ENCODE measurements at regions not wholly inside any gene's neighbourhood (a gene's known extent, or its start where the extent isn't known, plus 50 kb on each side); places are given as distances from the start of the nearest gene placed in this dataset.

GRCh38 chr4:110877778-110878370 is 255.0 kb upstream of the PITX2 start:
- no peak overlapping the region for H3K27ac ChIP-seq (ENCODE audit: low read length)
- DNase-seq, result no peak
- no peaks in the 10 kb centered on the region for H3K79me2 ChIP-seq (ENCODE audit: insufficient read depth, low read length)
- no peaks in the 10 kb centered on the region for H3K27me3 ChIP-seq (ENCODE audit: insufficient read depth, low read length, poor library complexity)
- H3K36me3 ChIP-seq (ENCODE audit: insufficient read depth, low read length), result no peaks in the 10 kb centered on the region
- no peaks in the 10 kb centered on the region for H4K20me1 ChIP-seq (ENCODE audit: insufficient read depth, low read length)
- TF ChIP-seq EZH2 (IDR thresholded peaks at IDR 0.05; ENCODE audit: borderline replicate concordance, low read depth, low read length, severe bottlenecking), result no peak
- TF ChIP-seq CTCF (IDR thresholded peaks at IDR 0.05; ENCODE audit: borderline replicate concordance, extremely low read depth, low read length, poor library complexity, severe bottlenecking), result no peak
- no peak overlapping the region for H3K9ac ChIP-seq (ENCODE audit: low read depth, low read length)
- H2AFZ ChIP-seq (ENCODE audit: low read depth, low read length), result no peak overlapping the region
- ATAC-seq (ENCODE audit: insufficient read depth, low read depth), result no peak
- H3K4me3 ChIP-seq (ENCODE audit: low read depth in 1 of 2, low read length in 2 of 2), result no peak overlapping the region
- H3K4me1 ChIP-seq (ENCODE audit: insufficient read depth, low read length), result no peaks in the 10 kb centered on the region
- H3K4me2 ChIP-seq (ENCODE audit: insufficient read depth, low read length), result no peak overlapping the region
- H3K9me3 ChIP-seq (ENCODE audit: insufficient read depth, low read length, severe bottlenecking), result no peaks in the 10 kb centered on the region

GRCh38 chr4:110878413-110878812 is 255.5 kb upstream of the PITX2 start:
- no peak overlapping the region for H2AFZ ChIP-seq (ENCODE audit: low read depth, low read length)
- no peak overlapping the region for H3K27ac ChIP-seq (ENCODE audit: low read length)
- no peaks in the 10 kb centered on the region for H4K20me1 ChIP-seq (ENCODE audit: insufficient read depth, low read length)
- H3K79me2 ChIP-seq (ENCODE audit: insufficient read depth, low read length), result no peaks in the 10 kb centered on the region
- H3K9me3 ChIP-seq (ENCODE audit: insufficient read depth, low read length, severe bottlenecking), result no peaks in the 10 kb centered on the region
- H3K4me3 ChIP-seq (ENCODE audit: low read depth in 1 of 2, low read length in 2 of 2), result no peak overlapping the region
- no peak for DNase-seq
- no peak overlapping the region for H3K9ac ChIP-seq (ENCODE audit: low read depth, low read length)
- no peak overlapping the region for H3K4me2 ChIP-seq (ENCODE audit: insufficient read depth, low read length)
- no peak for ATAC-seq (ENCODE audit: insufficient read depth, low read depth)
- no peaks in the 10 kb centered on the region for H3K36me3 ChIP-seq (ENCODE audit: insufficient read depth, low read length)
- no peaks in the 10 kb centered on the region for H3K27me3 ChIP-seq (ENCODE audit: insufficient read depth, low read length, poor library complexity)
- no peaks in the 10 kb centered on the region for H3K4me1 ChIP-seq (ENCODE audit: insufficient read depth, low read length)
- TF ChIP-seq EZH2 (IDR thresholded peaks at IDR 0.05; ENCODE audit: borderline replicate concordance, low read depth, low read length, severe bottlenecking) (no peak), CTCF (IDR thresholded peaks at IDR 0.05; ENCODE audit: borderline replicate concordance, extremely low read depth, low read length, poor library complexity, severe bottlenecking) (no peak)

GRCh38 chr4:110878956-110879355 is 256.1 kb upstream of the PITX2 start:
- Histone ChIP-seq H3K9me3 (ENCODE audit: insufficient read depth, low read length, severe bottlenecking) (no peaks in the 10 kb centered on the region), H4K20me1 (ENCODE audit: insufficient read depth, low read length) (no peaks in the 10 kb centered on the region), H3K27me3 (ENCODE audit: insufficient read depth, low read length, poor library complexity) (no peaks in the 10 kb centered on the region), H3K4me3 (ENCODE audit: low read depth in 1 of 2, low read length in 2 of 2) (no peak overlapping the region), H3K79me2 (ENCODE audit: insufficient read depth, low read length) (no peaks in the 10 kb centered on the region), H3K36me3 (ENCODE audit: insufficient read depth, low read length) (no peaks in the 10 kb centered on the region), H3K4me1 (ENCODE audit: insufficient read depth, low read length) (no peaks in the 10 kb centered on the region), H3K4me2 (ENCODE audit: insufficient read depth, low read length) (no peak overlapping the region), H3K27ac (ENCODE audit: low read length) (no peak overlapping the region), H3K9ac (ENCODE audit: low read depth, low read length) (no peak overlapping the region), H2AFZ (ENCODE audit: low read depth, low read length) (no peak overlapping the region)
- DNase-seq, result no peak
- ATAC-seq (ENCODE audit: insufficient read depth, low read depth), result no peak
- TF ChIP-seq EZH2 (IDR thresholded peaks at IDR 0.05; ENCODE audit: borderline replicate concordance, low read depth, low read length, severe bottlenecking), result no peak
- TF ChIP-seq CTCF (IDR thresholded peaks at IDR 0.05; ENCODE audit: borderline replicate concordance, extremely low read depth, low read length, poor library complexity, severe bottlenecking), result no peak

GRCh38 chr4:110886270-110886669 is 263.4 kb upstream of the PITX2 start:
- no peaks in the 10 kb centered on the region for H3K36me3 ChIP-seq (ENCODE audit: insufficient read depth, low read length)
- no peak for ATAC-seq (ENCODE audit: insufficient read depth, low read depth)

More at GRCh38 chr4:110886270-110886669, 263.4 kb upstream of the PITX2 start:
- no peak overlapping the region for H3K4me2 ChIP-seq (ENCODE audit: insufficient read depth, low read length)
- H3K9me3 ChIP-seq (ENCODE audit: insufficient read depth, low read length, severe bottlenecking), result no peaks in the 10 kb centered on the region
- H3K27ac ChIP-seq (ENCODE audit: low read length), result no peak overlapping the region
- no peak overlapping the region for H3K9ac ChIP-seq (ENCODE audit: low read depth, low read length)
- no peaks in the 10 kb centered on the region for H4K20me1 ChIP-seq (ENCODE audit: insufficient read depth, low read length)
- DNase-seq, result no peak
- H3K27me3 ChIP-seq (ENCODE audit: insufficient read depth, low read length, poor library complexity), result no peaks in the 10 kb centered on the region
- H3K4me3 ChIP-seq (ENCODE audit: low read depth in 1 of 2, low read length in 2 of 2), result no peak overlapping the region
- no peaks in the 10 kb centered on the region for H3K4me1 ChIP-seq (ENCODE audit: insufficient read depth, low read length)
- no peak overlapping the region for H2AFZ ChIP-seq (ENCODE audit: low read depth, low read length)
- TF ChIP-seq CTCF (IDR thresholded peaks at IDR 0.05; ENCODE audit: borderline replicate concordance, extremely low read depth, low read length, poor library complexity, severe bottlenecking) (no peak), EZH2 (IDR thresholded peaks at IDR 0.05; ENCODE audit: borderline replicate concordance, low read depth, low read length, severe bottlenecking) (no peak)
- H3K79me2 ChIP-seq (ENCODE audit: insufficient read depth, low read length), result no peaks in the 10 kb centered on the region

Data from DND-41 (cell line).